ENCODE measurements at regions not wholly inside any gene's neighbourhood (a gene's known extent, or its start where the extent isn't known, plus 50 kb on each side); places are given as distances from the start of the nearest gene placed in this dataset.
"Not testable (repeated sequence)": the region's sequence is repeated elsewhere in the genome, so short reads cannot be mapped to it uniquely, and the experiment has no call there.

GRCh38 chr6:21761053-21761730 lies 167.6 kb downstream of the SOX4 start:
- TF ChIP-seq, protein P1, sequence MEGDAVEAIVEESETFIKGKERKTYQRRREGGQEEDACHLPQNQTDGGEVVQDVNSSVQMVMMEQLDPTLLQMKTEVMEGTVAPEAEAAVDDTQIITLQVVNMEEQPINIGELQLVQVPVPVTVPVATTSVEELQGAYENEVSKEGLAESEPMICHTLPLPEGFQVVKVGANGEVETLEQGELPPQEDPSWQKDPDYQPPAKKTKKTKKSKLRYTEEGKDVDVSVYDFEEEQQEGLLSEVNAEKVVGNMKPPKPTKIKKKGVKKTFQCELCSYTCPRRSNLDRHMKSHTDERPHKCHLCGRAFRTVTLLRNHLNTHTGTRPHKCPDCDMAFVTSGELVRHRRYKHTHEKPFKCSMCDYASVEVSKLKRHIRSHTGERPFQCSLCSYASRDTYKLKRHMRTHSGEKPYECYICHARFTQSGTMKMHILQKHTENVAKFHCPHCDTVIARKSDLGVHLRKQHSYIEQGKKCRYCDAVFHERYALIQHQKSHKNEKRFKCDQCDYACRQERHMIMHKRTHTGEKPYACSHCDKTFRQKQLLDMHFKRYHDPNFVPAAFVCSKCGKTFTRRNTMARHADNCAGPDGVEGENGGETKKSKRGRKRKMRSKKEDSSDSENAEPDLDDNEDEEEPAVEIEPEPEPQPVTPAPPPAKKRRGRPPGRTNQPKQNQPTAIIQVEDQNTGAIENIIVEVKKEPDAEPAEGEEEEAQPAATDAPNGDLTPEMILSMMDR (IDR thresholded peaks at IDR 0.05; ENCODE audit: insufficient read depth, low read depth, low read length) = not testable (repeated sequence)
- not testable (repeated sequence) for TF ChIP-seq EZH2 (IDR thresholded peaks at IDR 0.05; ENCODE audit: insufficient read depth, low read length)
